GM23338 (cell line): ENCODE measurements at regions not wholly inside any gene's neighbourhood (a gene's known extent, or its start where the extent isn't known, plus 50 kb on each side); places are given as distances from the start of the nearest gene placed in this dataset.

Experiments
- ATAC-seq: fragments of 200-7000 bp; cut with Tn5 transposase; 3 replicates; pipeline ENCODE4 v1.9.1; 2020
- DNase-seq: peaks from one replicate; pipeline ENCODE4 v3.0.0-alpha.2; 2015; ENCODE audit warnings: low spot score
- H2AFZ ChIP-seq: fragments of 200-600 bp; sonication (generic); 2 replicates; pipeline ENCODE4 v1.8.0; 2016; ENCODE audit warnings: antibody characterized with exemption, mild to moderate bottlenecking, moderate library complexity
- H3F3A ChIP-seq: fragments of 200-600 bp; sonication (generic); replicated peaks from 2 replicates; pipeline ENCODE4 v1.8.0; 2017; ENCODE audit warnings: antibody characterized with exemption, mixed run types, low read depth
- H3K27ac ChIP-seq: fragments of 200-600 bp; sonication (generic); 2 replicates; pipeline ENCODE4 v1.6.1; 2016; ENCODE audit warnings: low read depth
- H3K27me3 ChIP-seq: fragments of 200-600 bp; sonication (generic); 2 replicates; pipeline ENCODE4 v1.8.0; 2016; ENCODE audit warnings: mild to moderate bottlenecking, mixed run types, moderate library complexity; ENCODE audit not compliant: insufficient read depth
- H3K36me3 ChIP-seq: fragments of 200-600 bp; sonication (generic); 2 replicates; pipeline ENCODE4 v1.8.0; 2016; ENCODE audit warnings: mild to moderate bottlenecking; ENCODE audit not compliant: insufficient read depth
- H3K4me1 ChIP-seq: fragments of 200-600 bp; sonication (generic); 2 replicates; pipeline ENCODE4 v1.8.0; 2016; ENCODE audit warnings: mild to moderate bottlenecking, moderate library complexity; ENCODE audit not compliant: insufficient read depth
- H3K4me2 ChIP-seq: fragments of 200-600 bp; sonication (generic); 2 replicates; pipeline ENCODE4 v1.7.1; 2017; ENCODE audit warnings: mixed run types
- H3K4me3 ChIP-seq: fragments of 200-600 bp; sonication (generic); 2 replicates; pipeline ENCODE4 v1.6.1; 2016; ENCODE audit warnings: mixed run types
- H3K79me2 ChIP-seq: fragments of 200-600 bp; sonication (generic); replicated peaks from 2 replicates; pipeline ENCODE4 v1.8.0; 2017; ENCODE audit warnings: mild to moderate bottlenecking; ENCODE audit not compliant: insufficient read depth
- H3K9me2 ChIP-seq: fragments of 200-600 bp; sonication (generic); 2 replicates; pipeline ENCODE4 v1.8.0; 2017; ENCODE audit not compliant: insufficient read depth
- H4K20me1 ChIP-seq: fragments of 200-600 bp; sonication (generic); replicated peaks from 2 replicates; pipeline ENCODE4 v1.8.0; 2017; ENCODE audit warnings: mild to moderate bottlenecking; ENCODE audit not compliant: insufficient read depth
- H3K27ac Mint-ChIP-seq: 2 replicates; pipeline ENCODE4 v1.8.0; 2020; ENCODE audit warnings: inconsistent platforms, mild to moderate bottlenecking, moderate library complexity, mixed read lengths
- H3K27me3 Mint-ChIP-seq: 3 replicates; pipeline ENCODE4 v1.8.0; 2022; ENCODE audit warnings: low read depth, mild to moderate bottlenecking, moderate library complexity, mixed read lengths, inconsistent platforms; ENCODE audit not compliant: insufficient read depth, poor library complexity
- H3K36me3 Mint-ChIP-seq: 3 replicates; pipeline ENCODE4 v1.8.0; 2021; ENCODE audit warnings: low read depth, mild to moderate bottlenecking, inconsistent platforms, moderate library complexity, mixed read lengths
- H3K4me1 Mint-ChIP-seq: 3 replicates; pipeline ENCODE4 v1.8.0; 2020; ENCODE audit warnings: mild to moderate bottlenecking, inconsistent platforms, mixed read lengths
- H3K4me3 Mint-ChIP-seq: 3 replicates; pipeline ENCODE4 v1.8.0; 2021; ENCODE audit warnings: moderate library complexity, mild to moderate bottlenecking, inconsistent platforms, mixed read lengths
- H3K9me3 Mint-ChIP-seq: 3 replicates; pipeline ENCODE4 v1.8.0; 2020; ENCODE audit warnings: moderate library complexity, mild to moderate bottlenecking, inconsistent platforms, mixed read lengths
- EZH2 ChIP-seq: fragments of 200-600 bp; sonication (generic); IDR thresholded peaks from one replicate; pipeline ENCODE4 v1.8.0; 2017; ENCODE audit warnings: antibody characterized with exemption, mild to moderate bottlenecking, low read depth; ENCODE audit not compliant: unreplicated experiment
- REST ChIP-seq: IDR thresholded peaks from one replicate; pipeline ENCODE4 v1.6.1; 2018; ENCODE audit warnings: antibody characterized with exemption; ENCODE audit not compliant: unreplicated experiment
- STAT1 ChIP-seq: IDR thresholded peaks from one replicate; pipeline ENCODE4 v1.6.1; 2016; ENCODE audit warnings: antibody characterized with exemption; ENCODE audit not compliant: unreplicated experiment
- ZNF114 ChIP-seq: fragments of 250-450 bp; sonication (Bioruptor Pico); IDR thresholded peaks from 2 replicates; pipeline ENCODE4 v1.5.0; 2020; ENCODE audit warnings: mild to moderate bottlenecking, moderate library complexity
- TF ChIP-seq, protein P1 (sequence below): fragments of 250-450 bp; sonication (Bioruptor Pico); IDR thresholded peaks from 2 replicates; pipeline ENCODE4 v1.5.0; 2020; ENCODE audit warnings: mild to moderate bottlenecking, moderate library complexity

- peaks cover 9% of the 10 kb centered on the region for H3K9me3 Mint-ChIP-seq
- no peak overlapping the region for H3K4me3 ChIP-seq
- DNase-seq (no peak), ATAC-seq (no peak)
- no peaks in the 10 kb centered on the region for H3K36me3 ChIP-seq
- TF ChIP-seq ZNF114 (CRISPR knock-in tag) = no peak
- TF ChIP-seq REST = no peak
- no peak for TF ChIP-seq STAT1
- TF ChIP-seq, protein P1, sequence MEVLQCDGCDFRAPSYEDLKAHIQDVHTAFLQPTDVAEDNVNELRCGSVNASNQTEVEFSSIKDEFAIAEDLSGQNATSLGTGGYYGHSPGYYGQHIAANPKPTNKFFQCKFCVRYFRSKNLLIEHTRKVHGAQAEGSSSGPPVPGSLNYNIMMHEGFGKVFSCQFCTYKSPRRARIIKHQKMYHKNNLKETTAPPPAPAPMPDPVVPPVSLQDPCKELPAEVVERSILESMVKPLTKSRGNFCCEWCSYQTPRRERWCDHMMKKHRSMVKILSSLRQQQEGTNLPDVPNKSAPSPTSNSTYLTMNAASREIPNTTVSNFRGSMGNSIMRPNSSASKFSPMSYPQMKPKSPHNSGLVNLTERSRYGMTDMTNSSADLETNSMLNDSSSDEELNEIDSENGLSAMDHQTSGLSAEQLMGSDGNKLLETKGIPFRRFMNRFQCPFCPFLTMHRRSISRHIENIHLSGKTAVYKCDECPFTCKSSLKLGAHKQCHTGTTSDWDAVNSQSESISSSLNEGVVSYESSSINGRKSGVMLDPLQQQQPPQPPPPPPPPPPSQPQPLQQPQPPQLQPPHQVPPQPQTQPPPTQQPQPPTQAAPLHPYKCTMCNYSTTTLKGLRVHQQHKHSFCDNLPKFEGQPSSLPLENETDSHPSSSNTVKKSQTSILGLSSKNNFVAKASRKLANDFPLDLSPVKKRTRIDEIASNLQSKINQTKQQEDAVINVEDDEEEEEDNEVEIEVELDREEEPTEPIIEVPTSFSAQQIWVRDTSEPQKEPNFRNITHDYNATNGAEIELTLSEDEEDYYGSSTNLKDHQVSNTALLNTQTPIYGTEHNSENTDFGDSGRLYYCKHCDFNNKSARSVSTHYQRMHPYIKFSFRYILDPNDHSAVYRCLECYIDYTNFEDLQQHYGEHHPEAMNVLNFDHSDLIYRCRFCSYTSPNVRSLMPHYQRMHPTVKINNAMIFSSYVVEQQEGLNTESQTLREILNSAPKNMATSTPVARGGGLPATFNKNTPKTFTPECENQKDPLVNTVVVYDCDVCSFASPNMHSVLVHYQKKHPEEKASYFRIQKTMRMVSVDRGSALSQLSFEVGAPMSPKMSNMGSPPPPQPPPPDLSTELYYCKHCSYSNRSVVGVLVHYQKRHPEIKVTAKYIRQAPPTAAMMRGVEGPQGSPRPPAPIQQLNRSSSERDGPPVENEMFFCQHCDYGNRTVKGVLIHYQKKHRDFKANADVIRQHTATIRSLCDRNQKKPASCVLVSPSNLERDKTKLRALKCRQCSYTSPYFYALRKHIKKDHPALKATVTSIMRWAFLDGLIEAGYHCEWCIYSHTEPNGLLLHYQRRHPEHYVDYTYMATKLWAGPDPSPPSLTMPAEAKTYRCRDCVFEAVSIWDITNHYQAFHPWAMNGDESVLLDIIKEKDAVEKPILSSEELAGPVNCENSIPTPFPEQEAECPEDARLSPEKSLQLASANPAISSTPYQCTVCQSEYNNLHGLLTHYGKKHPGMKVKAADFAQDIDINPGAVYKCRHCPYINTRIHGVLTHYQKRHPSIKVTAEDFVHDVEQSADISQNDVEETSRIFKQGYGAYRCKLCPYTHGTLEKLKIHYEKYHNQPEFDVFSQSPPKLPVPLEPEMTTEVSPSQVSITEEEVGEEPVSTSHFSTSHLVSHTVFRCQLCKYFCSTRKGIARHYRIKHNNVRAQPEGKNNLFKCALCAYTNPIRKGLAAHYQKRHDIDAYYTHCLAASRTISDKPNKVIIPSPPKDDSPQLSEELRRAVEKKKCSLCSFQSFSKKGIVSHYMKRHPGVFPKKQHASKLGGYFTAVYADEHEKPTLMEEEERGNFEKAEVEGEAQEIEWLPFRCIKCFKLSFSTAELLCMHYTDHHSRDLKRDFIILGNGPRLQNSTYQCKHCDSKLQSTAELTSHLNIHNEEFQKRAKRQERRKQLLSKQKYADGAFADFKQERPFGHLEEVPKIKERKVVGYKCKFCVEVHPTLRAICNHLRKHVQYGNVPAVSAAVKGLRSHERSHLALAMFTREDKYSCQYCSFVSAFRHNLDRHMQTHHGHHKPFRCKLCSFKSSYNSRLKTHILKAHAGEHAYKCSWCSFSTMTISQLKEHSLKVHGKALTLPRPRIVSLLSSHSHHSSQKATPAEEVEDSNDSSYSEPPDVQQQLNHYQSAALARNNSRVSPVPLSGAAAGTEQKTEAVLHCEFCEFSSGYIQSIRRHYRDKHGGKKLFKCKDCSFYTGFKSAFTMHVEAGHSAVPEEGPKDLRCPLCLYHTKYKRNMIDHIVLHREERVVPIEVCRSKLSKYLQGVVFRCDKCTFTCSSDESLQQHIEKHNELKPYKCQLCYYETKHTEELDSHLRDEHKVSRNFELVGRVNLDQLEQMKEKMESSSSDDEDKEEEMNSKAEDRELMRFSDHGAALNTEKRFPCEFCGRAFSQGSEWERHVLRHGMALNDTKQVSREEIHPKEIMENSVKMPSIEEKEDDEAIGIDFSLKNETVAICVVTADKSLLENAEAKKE (CRISPR knock-in tag) = no peak
- no peak for TF ChIP-seq EZH2
- 0 out of 2 replicates have a peak, but pooled peaks cover 6% of the 10 kb centered on the region for H3K9me2 ChIP-seq
- no peaks in the 10 kb centered on the region for H4K20me1 ChIP-seq
- H3K36me3 Mint-ChIP-seq = no peaks in the 10 kb centered on the region
- H3K27me3 Mint-ChIP-seq = no peaks in the 10 kb centered on the region
- no peak overlapping the region for H3K4me2 ChIP-seq
- H3K27ac ChIP-seq = no peak overlapping the region
- no peak overlapping the region for H3K4me3 Mint-ChIP-seq
- no peaks in the 10 kb centered on the region for H3K4me1 ChIP-seq
- no peaks in the 10 kb centered on the region for H3K27me3 ChIP-seq
- H3F3A ChIP-seq = no peaks in the 10 kb centered on the region
- no peaks in the 10 kb centered on the region for H3K4me1 Mint-ChIP-seq
- H3K27ac Mint-ChIP-seq = no peak overlapping the region
- no peak overlapping the region for H2AFZ ChIP-seq
- H3K79me2 ChIP-seq = no peaks in the 10 kb centered on the region
Measured at GRCh38 chr6:19050765-19051164, 663.6 kb downstream of the RNF144B start.
